PC-9 (cell line): ENCODE measurements at regions not wholly inside any gene's neighbourhood (a gene's known extent, or its start where the extent isn't known, plus 50 kb on each side); places are given as distances from the start of the nearest gene placed in this dataset.

Experiments used
- EZH2 ChIP-seq: fragments of 200-600 bp; sonication (generic); IDR thresholded peaks from 2 replicates; pipeline ENCODE4 v1.8.0; 2017; ENCODE audit warnings: antibody characterized with exemption, low read depth
- TF ChIP-seq, protein P1 (sequence below): fragments of 200-600 bp; sonication (generic); conservative IDR thresholded peaks from 2 replicates; pipeline ENCODE4 v1.6.1; 2017; ENCODE audit warnings: mixed run types, antibody characterized with exemption, mild to moderate bottlenecking, moderate library complexity

DNA sequence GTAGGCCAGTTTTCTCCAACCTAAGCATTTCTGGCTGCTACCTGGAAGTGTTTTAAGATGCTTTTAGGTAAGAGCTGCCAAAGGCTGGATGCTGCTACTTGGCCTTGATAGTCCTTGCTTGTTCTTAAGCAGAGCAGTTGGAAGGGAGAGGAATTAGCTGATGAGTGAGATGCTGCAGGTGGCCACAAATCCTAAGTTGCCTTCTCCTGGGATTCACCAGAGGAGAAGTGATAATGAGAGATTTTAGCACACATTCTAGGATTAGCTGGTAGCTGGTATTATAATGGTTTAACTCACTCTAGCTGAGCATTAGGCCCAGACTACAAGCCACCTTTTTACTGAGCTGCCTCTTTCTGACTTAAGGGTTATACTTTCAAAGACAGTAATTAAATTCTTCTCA lies 442.9 kb upstream of the RAG2 start:
- TF ChIP-seq, protein P1, sequence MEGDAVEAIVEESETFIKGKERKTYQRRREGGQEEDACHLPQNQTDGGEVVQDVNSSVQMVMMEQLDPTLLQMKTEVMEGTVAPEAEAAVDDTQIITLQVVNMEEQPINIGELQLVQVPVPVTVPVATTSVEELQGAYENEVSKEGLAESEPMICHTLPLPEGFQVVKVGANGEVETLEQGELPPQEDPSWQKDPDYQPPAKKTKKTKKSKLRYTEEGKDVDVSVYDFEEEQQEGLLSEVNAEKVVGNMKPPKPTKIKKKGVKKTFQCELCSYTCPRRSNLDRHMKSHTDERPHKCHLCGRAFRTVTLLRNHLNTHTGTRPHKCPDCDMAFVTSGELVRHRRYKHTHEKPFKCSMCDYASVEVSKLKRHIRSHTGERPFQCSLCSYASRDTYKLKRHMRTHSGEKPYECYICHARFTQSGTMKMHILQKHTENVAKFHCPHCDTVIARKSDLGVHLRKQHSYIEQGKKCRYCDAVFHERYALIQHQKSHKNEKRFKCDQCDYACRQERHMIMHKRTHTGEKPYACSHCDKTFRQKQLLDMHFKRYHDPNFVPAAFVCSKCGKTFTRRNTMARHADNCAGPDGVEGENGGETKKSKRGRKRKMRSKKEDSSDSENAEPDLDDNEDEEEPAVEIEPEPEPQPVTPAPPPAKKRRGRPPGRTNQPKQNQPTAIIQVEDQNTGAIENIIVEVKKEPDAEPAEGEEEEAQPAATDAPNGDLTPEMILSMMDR, result no peak
- TF ChIP-seq EZH2, result no peak
